Stromal cell of bone marrow (primary cell): ENCODE measurements at regions not wholly inside any gene's neighbourhood (a gene's known extent, or its start where the extent isn't known, plus 50 kb on each side); places are given as distances from the start of the nearest gene placed in this dataset.
A peak's percentile ranks its signal among the peaks of the same experiment; 100 is the strongest.
"Not testable (repeated sequence)": the region's sequence is repeated elsewhere in the genome, so short reads cannot be mapped to it uniquely, and the experiment has no call there.

Source experiments
- DNase-seq: peaks from one replicate; pipeline ENCODE4 v3.0.0-alpha.2; 2012; ENCODE audit warnings: low read depth

GRCh38 chr20:41719151-41719550 lies 101.0 kb upstream of the CHD6 start:
- DNase-seq, result no peak

GRCh38 chr20:41717483-41717882 lies 99.3 kb upstream of the CHD6 start:
- no peak for DNase-seq

- DNase-seq, result no peak
These were observed 98.7 kb upstream of the CHD6 start for GRCh38 chr20:41716911-41717310.

GRCh38 chr20:41716436-41716835 lies 98.3 kb upstream of the CHD6 start:
- peak; percentile 70 for DNase-seq

- no peak for DNase-seq
These were observed 97.3 kb upstream of the CHD6 start for GRCh38 chr20:41715526-41715925.

GRCh38 chr20:41714030-41714429 lies 95.9 kb upstream of the CHD6 start:
- DNase-seq, result no peak

GRCh38 chr20:41704896-41705295 lies 86.7 kb upstream of the CHD6 start:
- DNase-seq, result no peak

GRCh38 chr20:41702647-41703046 lies 84.5 kb upstream of the CHD6 start:
- DNase-seq, result no peak

GRCh38 chr20:41701588-41702348 lies 83.6 kb upstream of the CHD6 start:
- DNase-seq, result no peak

- not testable (repeated sequence) for DNase-seq
These were observed 81.5 kb upstream of the CHD6 start for GRCh38 chr20:41699673-41700072.

GRCh38 chr20:41697861-41698559 lies 79.8 kb upstream of the CHD6 start:
- DNase-seq, result no peak

GRCh38 chr20:41696428-41696827 lies 78.3 kb upstream of the CHD6 start:
- no peak for DNase-seq

- DNase-seq, result no peak
These were observed 76.6 kb upstream of the CHD6 start for GRCh38 chr20:41694796-41695195.

GRCh38 chr20:41693136-41693979 lies 75.2 kb upstream of the CHD6 start:
- DNase-seq, result peak; percentile 79

- peak; percentile 49 for DNase-seq
These were observed 74.4 kb upstream of the CHD6 start for GRCh38 chr20:41692479-41693135.

GRCh38 chr20:41691443-41691842 lies 73.3 kb upstream of the CHD6 start:
- no peak for DNase-seq

GRCh38 chr20:41690702-41691101 lies 72.5 kb upstream of the CHD6 start:
- DNase-seq, result no peak

GRCh38 chr20:41686961-41687360 lies 68.8 kb upstream of the CHD6 start:
- no peak for DNase-seq

GRCh38 chr20:41685145-41685544 lies 67.0 kb upstream of the CHD6 start:
- not testable (repeated sequence) for DNase-seq

- no peak for DNase-seq
These were observed 60.6 kb upstream of the CHD6 start for GRCh38 chr20:41678799-41679198.

GRCh38 chr20:41672282-41672681 lies 54.1 kb upstream of the CHD6 start:
- no peak for DNase-seq

GRCh38 chr20:41671143-41671542 lies 53.0 kb upstream of the CHD6 start:
- DNase-seq, result no peak
